ENCODE measurements at regions not wholly inside any gene's neighbourhood (a gene's known extent, or its start where the extent isn't known, plus 50 kb on each side); places are given as distances from the start of the nearest gene placed in this dataset.

DNA sequence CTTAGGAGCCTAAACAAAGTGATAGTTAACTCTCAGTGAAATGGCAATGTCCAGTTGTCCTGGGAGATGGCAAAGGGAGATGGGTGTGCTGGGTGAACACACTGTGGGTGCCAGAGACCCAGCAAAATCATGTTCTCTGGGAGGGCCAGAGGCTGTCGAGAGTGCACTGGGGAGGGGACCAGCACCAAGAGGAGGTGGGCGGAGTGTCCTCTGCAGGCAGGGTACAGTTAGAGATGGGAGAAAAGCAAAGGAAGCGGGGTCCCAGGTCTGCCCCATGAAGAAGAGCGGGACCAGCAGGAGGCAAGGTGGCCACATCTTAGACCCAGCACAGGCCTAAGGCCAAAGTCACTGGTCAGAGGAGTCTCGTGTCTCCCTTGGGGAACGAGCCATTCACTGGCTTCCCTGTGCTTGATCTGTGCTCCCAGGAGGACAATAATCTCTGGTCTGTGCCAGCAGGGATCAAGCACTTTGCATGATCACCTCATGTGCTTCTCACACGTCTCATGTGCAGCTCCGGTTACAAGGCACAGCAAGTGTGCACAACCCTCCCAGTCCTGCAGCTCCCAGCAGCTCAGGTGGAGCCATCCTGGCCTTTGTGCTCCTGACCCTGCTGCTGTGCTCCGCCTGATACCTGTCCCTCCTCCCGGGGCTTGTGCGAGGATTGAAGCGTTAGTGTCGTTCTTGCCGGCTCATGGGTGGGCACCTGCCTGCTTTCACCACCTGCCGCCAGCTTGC, 100.9 kb downstream of the FAM53A start:
- TF ChIP-seq, protein P1, sequence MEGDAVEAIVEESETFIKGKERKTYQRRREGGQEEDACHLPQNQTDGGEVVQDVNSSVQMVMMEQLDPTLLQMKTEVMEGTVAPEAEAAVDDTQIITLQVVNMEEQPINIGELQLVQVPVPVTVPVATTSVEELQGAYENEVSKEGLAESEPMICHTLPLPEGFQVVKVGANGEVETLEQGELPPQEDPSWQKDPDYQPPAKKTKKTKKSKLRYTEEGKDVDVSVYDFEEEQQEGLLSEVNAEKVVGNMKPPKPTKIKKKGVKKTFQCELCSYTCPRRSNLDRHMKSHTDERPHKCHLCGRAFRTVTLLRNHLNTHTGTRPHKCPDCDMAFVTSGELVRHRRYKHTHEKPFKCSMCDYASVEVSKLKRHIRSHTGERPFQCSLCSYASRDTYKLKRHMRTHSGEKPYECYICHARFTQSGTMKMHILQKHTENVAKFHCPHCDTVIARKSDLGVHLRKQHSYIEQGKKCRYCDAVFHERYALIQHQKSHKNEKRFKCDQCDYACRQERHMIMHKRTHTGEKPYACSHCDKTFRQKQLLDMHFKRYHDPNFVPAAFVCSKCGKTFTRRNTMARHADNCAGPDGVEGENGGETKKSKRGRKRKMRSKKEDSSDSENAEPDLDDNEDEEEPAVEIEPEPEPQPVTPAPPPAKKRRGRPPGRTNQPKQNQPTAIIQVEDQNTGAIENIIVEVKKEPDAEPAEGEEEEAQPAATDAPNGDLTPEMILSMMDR (IDR thresholded peaks at IDR 0.05): no peak
- no peak for TF ChIP-seq POLR2A (IDR thresholded peaks at IDR 0.05)
